H9 (cell line): ENCODE measurements at regions not wholly inside any gene's neighbourhood (a gene's known extent, or its start where the extent isn't known, plus 50 kb on each side); places are given as distances from the start of the nearest gene placed in this dataset.

Experiments used
- DNase-seq: peaks from one replicate; pipeline ENCODE4 v3.0.0-alpha.2; 2017
- H2AFZ ChIP-seq: one replicate; pipeline ENCODE4 v1.6.1; 2013; ENCODE audit warnings: mild to moderate bottlenecking, low read length, control low read depth, moderate library complexity
- H2AK5ac ChIP-seq: 2 replicates; pipeline ENCODE4 v1.6.1; 2013; ENCODE audit warnings: low read length, control low read depth, mixed read lengths; ENCODE audit not compliant: insufficient read length
- H2BK120ac ChIP-seq: one replicate; pipeline ENCODE4 v1.6.1; 2013; ENCODE audit warnings: low read depth, mild to moderate bottlenecking, low read length, control low read depth, inconsistent platforms; ENCODE audit not compliant: poor library complexity, severe bottlenecking
- H2BK12ac ChIP-seq: 2 replicates; pipeline ENCODE4 v1.6.1; 2013; ENCODE audit warnings: low read length, control low read depth, mixed read lengths, low read depth; ENCODE audit not compliant: insufficient read length
- H2BK15ac ChIP-seq: 2 replicates; pipeline ENCODE4 v1.6.1; 2013; ENCODE audit warnings: low read depth, low read length, control low read depth
- H2BK20ac ChIP-seq: one replicate; pipeline ENCODE4 v1.6.1; 2013; ENCODE audit warnings: low read depth, mild to moderate bottlenecking, low read length, control low read depth, inconsistent platforms; ENCODE audit not compliant: poor library complexity, severe bottlenecking
- H2BK5ac ChIP-seq: 2 replicates; pipeline ENCODE4 v1.6.1; 2013; ENCODE audit warnings: low read length, control low read depth, mixed read lengths; ENCODE audit not compliant: insufficient read length
- H3K14ac ChIP-seq: 2 replicates; pipeline ENCODE4 v1.6.1; 2013; ENCODE audit warnings: low read length, control low read depth; ENCODE audit not compliant: insufficient read depth
- H3K18ac ChIP-seq: 2 replicates; pipeline ENCODE4 v1.6.1; 2013; ENCODE audit warnings: low read depth, mild to moderate bottlenecking, mixed read lengths, low read length, control low read depth; ENCODE audit not compliant: insufficient read length
- H3K23ac ChIP-seq: 2 replicates; pipeline ENCODE4 v1.6.1; 2013; ENCODE audit warnings: low read length, control low read depth, mixed read lengths, low read depth; ENCODE audit not compliant: insufficient read length
- H3K23me2 ChIP-seq: 2 replicates; pipeline ENCODE4 v1.6.1; 2013; ENCODE audit warnings: low read depth, mild to moderate bottlenecking, mixed read lengths, low read length, control low read depth; ENCODE audit not compliant: insufficient read length, poor library complexity, severe bottlenecking
- H3K27ac ChIP-seq: 2 replicates; pipeline ENCODE4 v1.5.1; 2013; ENCODE audit warnings: low read length, control low read depth, mixed read lengths, low read depth; ENCODE audit not compliant: insufficient read length
- H3K27me3 ChIP-seq: 2 replicates; pipeline ENCODE4 v1.6.1; 2013; ENCODE audit warnings: low read length, control low read depth, inconsistent platforms; ENCODE audit not compliant: insufficient read depth
- H3K4ac ChIP-seq: 2 replicates; pipeline ENCODE4 v1.6.1; 2013; ENCODE audit warnings: low read depth, mild to moderate bottlenecking, control low read depth, inconsistent platforms, low read length, moderate library complexity
- H3K4me1 ChIP-seq: 2 replicates; pipeline ENCODE4 v1.6.1; 2013; ENCODE audit warnings: low read length, control low read depth, inconsistent platforms; ENCODE audit not compliant: insufficient read depth
- H3K4me2 ChIP-seq: 2 replicates; pipeline ENCODE4 v1.6.1; 2013; ENCODE audit warnings: low read length, control low read depth, mixed read lengths; ENCODE audit not compliant: insufficient read length, insufficient read depth
- H3K56ac ChIP-seq: 2 replicates; pipeline ENCODE4 v1.6.1; 2013; ENCODE audit warnings: low read depth, mild to moderate bottlenecking, mixed read lengths, low read length, control low read depth; ENCODE audit not compliant: insufficient read length
- H3K79me1 ChIP-seq: 2 replicates; pipeline ENCODE4 v1.6.1; 2013; ENCODE audit warnings: low read depth, mild to moderate bottlenecking, moderate library complexity, low read length, control low read depth, inconsistent platforms; ENCODE audit not compliant: insufficient read depth, poor library complexity, severe bottlenecking
- H3K79me2 ChIP-seq: 2 replicates; pipeline ENCODE4 v1.6.1; 2013; ENCODE audit warnings: low read length, control low read depth, inconsistent platforms; ENCODE audit not compliant: insufficient read depth
- H3K9ac ChIP-seq: 2 replicates; pipeline ENCODE4 v1.6.1; 2013; ENCODE audit warnings: low read length, control low read depth, mixed read lengths; ENCODE audit not compliant: insufficient read length; ENCODE audit errors: extremely low read depth
- H3K9me3 ChIP-seq: one replicate; pipeline ENCODE4 v1.6.1; 2013; ENCODE audit warnings: low read depth, low read length, inconsistent platforms; ENCODE audit not compliant: control insufficient read depth
- H3T11ph ChIP-seq: one replicate; pipeline ENCODE4 v1.6.1; 2013; ENCODE audit warnings: mild to moderate bottlenecking, low read length, control low read depth, inconsistent platforms
- H4K20me1 ChIP-seq: one replicate; pipeline ENCODE4 v1.6.1; 2013; ENCODE audit not compliant: control insufficient read depth, insufficient read length, insufficient read depth
- H4K5ac ChIP-seq: 2 replicates; pipeline ENCODE4 v1.6.1; 2013; ENCODE audit warnings: low read depth, mild to moderate bottlenecking, mixed read lengths, low read length, control low read depth; ENCODE audit not compliant: insufficient read length
- H4K8ac ChIP-seq: replicated peaks from 2 replicates; pipeline ENCODE4 v1.6.1; 2013; ENCODE audit warnings: low read length, control low read depth, mixed read lengths, low read depth; ENCODE audit not compliant: insufficient read length
- H4K91ac ChIP-seq: 2 replicates; pipeline ENCODE4 v1.6.1; 2013; ENCODE audit warnings: low read depth, mild to moderate bottlenecking, moderate library complexity, mixed read lengths, low read length, control low read depth; ENCODE audit not compliant: insufficient read length
- H3K27ac Mint-ChIP-seq, 3 experiments: 2 replicates in 2 of 3; 3 replicates in 1 of 3; pipeline ENCODE4 v1.8.0; 2020 to 2021; ENCODE audit warnings: mixed read lengths in 3 of 3, mild to moderate bottlenecking in 1 of 3, moderate library complexity in 1 of 3
- H3K27me3 Mint-ChIP-seq: 2 replicates; pipeline ENCODE4 v1.8.0; 2021; ENCODE audit warnings: low read depth, mild to moderate bottlenecking, moderate library complexity, mixed read lengths
- H3K36me3 Mint-ChIP-seq, 3 experiments: 2 replicates in 2 of 3; 3 replicates in 1 of 3; pipeline ENCODE4 v1.8.0; 2020 to 2021; ENCODE audit warnings: low read depth in 3 of 3, mixed read lengths in 3 of 3; ENCODE audit not compliant: insufficient read depth in 1 of 3
- H3K4me1 Mint-ChIP-seq, 2 experiments: 2 replicates each; pipeline ENCODE4 v1.8.0; 2020; ENCODE audit warnings: mixed read lengths in 2 of 2
- H3K4me3 Mint-ChIP-seq, 2 experiments: 2 replicates in 1 of 2; 3 replicates in 1 of 2; pipeline ENCODE4 v1.8.0; 2020 to 2021; ENCODE audit warnings: mild to moderate bottlenecking in 2 of 2, mixed read lengths in 2 of 2, moderate library complexity in 1 of 2
- H3K9me3 Mint-ChIP-seq, 2 experiments: 2 replicates in 1 of 2; 3 replicates in 1 of 2; pipeline ENCODE4 v1.8.0; 2020; ENCODE audit warnings: mild to moderate bottlenecking in 2 of 2, mixed read lengths in 2 of 2, moderate library complexity in 1 of 2
- WGBS: extraction: QIAGEN DNeasy Blood & Tissue Kit; methylation state at CpG from one replicate; pipeline ENCODE4 v1.1.7; 2013; ENCODE audit warnings: missing lambda C conversion rate, low lambda C conversion rate, mixed read lengths; ENCODE audit not compliant: insufficient read length; ENCODE audit errors: extremely low coverage; 5-methylcytosine and 5-hydroxymethylcytosine counted together
- TF ChIP-seq, protein P1 (sequence below): fragments of 200-600 bp; sonication (generic); conservative IDR thresholded peaks from 3 replicates; pipeline ENCODE4 v1.8.0; 2021; ENCODE audit warnings: antibody characterized with exemption, mild to moderate bottlenecking

DNA sequence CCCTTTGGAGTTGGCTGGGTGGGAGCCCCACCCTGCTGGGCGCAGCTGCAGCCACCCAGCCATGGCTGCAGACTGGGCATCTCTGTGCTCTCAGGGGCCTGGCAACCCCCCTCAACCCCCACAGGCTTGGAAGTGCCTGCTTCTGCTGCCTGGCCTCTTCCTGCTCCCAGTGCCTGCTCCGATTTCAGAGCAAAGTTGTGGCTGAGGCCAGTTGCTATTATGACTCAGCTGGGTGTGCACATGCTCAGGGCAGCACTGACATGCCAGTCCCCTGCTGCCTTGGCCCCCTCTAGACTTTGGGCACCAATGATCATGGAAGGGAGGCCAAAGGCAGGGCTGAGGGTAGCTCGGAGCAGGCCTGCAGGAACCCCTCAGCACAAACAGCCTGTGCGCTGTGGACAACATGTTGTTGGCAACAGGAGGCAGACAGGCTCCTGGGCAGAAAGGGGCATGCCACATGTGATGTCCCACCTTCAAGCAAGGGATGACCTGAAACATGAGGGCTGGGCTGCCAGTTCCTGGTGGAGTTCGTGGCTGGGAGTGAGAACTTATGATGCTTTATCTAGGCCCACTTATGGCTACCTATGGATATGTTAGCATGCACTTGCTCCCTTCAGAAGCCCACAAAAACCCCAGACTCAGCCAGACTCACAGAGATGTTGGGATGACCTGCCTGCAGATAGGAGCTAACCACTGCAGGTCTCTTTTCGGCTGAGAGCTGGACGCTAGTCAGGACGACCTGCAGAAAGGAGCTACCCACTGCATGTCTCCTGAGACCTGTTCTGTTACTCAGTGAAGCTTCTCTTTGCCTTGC lies 96.4 kb upstream of the AMOTL1 start:
- no peak overlapping the region for H3K4me2 ChIP-seq
- H3K14ac ChIP-seq: no peak overlapping the region; the same call in 1 of the 2 replicates
- no peak overlapping the region for H2AK5ac ChIP-seq
- TF ChIP-seq, protein P1, sequence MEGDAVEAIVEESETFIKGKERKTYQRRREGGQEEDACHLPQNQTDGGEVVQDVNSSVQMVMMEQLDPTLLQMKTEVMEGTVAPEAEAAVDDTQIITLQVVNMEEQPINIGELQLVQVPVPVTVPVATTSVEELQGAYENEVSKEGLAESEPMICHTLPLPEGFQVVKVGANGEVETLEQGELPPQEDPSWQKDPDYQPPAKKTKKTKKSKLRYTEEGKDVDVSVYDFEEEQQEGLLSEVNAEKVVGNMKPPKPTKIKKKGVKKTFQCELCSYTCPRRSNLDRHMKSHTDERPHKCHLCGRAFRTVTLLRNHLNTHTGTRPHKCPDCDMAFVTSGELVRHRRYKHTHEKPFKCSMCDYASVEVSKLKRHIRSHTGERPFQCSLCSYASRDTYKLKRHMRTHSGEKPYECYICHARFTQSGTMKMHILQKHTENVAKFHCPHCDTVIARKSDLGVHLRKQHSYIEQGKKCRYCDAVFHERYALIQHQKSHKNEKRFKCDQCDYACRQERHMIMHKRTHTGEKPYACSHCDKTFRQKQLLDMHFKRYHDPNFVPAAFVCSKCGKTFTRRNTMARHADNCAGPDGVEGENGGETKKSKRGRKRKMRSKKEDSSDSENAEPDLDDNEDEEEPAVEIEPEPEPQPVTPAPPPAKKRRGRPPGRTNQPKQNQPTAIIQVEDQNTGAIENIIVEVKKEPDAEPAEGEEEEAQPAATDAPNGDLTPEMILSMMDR: no peak
- H4K8ac ChIP-seq: no peak overlapping the region
- no peaks in the 10 kb centered on the region for H3K23me2 ChIP-seq
- no peak overlapping the region for H3K18ac ChIP-seq
- peaks cover 15 to 20% (median 15%) of the 10 kb centered on the region in 3 experiments; a peak in 6 of 7 replicates for H3K36me3 Mint-ChIP-seq
- no peak overlapping the region for H2BK120ac ChIP-seq
- peaks cover 14% of the 10 kb centered on the region for H3K9me3 ChIP-seq
- no peak overlapping the region for H2BK5ac ChIP-seq
- H3K4me1 ChIP-seq: no peaks in the 10 kb centered on the region
- H3K4me3 Mint-ChIP-seq: no peak overlapping the region
- no peak overlapping the region for H3K23ac ChIP-seq
- no peaks in the 10 kb centered on the region for H3K79me2 ChIP-seq
- H3K27me3 ChIP-seq: no peaks in the 10 kb centered on the region
- no peak overlapping the region for H2AFZ ChIP-seq
- peaks cover 4 to 10% of the 10 kb centered on the region in 2 experiments; a peak in 4 of 5 replicates for H3K9me3 Mint-ChIP-seq
- H4K91ac ChIP-seq: no peak overlapping the region
- H3K4me1 Mint-ChIP-seq: peaks cover under 1 to 5% of the 10 kb centered on the region in 2 experiments; a peak in 3 of 4 replicates
- H2BK15ac ChIP-seq: no peak overlapping the region
- H3K27ac ChIP-seq: no peak overlapping the region
- no peaks in the 10 kb centered on the region; the same call in 1 of the 2 replicates for H3K27me3 Mint-ChIP-seq
- no peak overlapping the region for H4K5ac ChIP-seq
- H3K9ac ChIP-seq: no peak overlapping the region
- no peak overlapping the region for H3K27ac Mint-ChIP-seq
- no peaks in the 10 kb centered on the region for H4K20me1 ChIP-seq
- no CpG with 5 or more reads among the region's 8 CpGs for whole genome bisulfite sequencing
- no peak overlapping the region for H3T11ph ChIP-seq
- H2BK20ac ChIP-seq: no peak overlapping the region
- H3K56ac ChIP-seq: no peak overlapping the region
- DNase-seq: no peak
- no peaks in the 10 kb centered on the region for H3K79me1 ChIP-seq
- H2BK12ac ChIP-seq: no peak overlapping the region
- H3K4ac ChIP-seq: no peak overlapping the region
